Loucy (cell line): ENCODE measurements at regions not wholly inside any gene's neighbourhood (a gene's known extent, or its start where the extent isn't known, plus 50 kb on each side); places are given as distances from the start of the nearest gene placed in this dataset.

Source experiments
- H2AFZ ChIP-seq: fragments of 200-600 bp; sonication (generic); 2 replicates; pipeline ENCODE4 v1.6.0; 2016; ENCODE audit warnings: antibody characterized with exemption, mild to moderate bottlenecking, low read length, moderate library complexity
- H3F3A ChIP-seq: fragments of 200-600 bp; 2 replicates; pipeline ENCODE4 v1.6.0; 2016; ENCODE audit warnings: antibody characterized with exemption, low read depth, mild to moderate bottlenecking
- H3K27me3 ChIP-seq: fragments of 200-600 bp; sonication (generic); 2 replicates; pipeline ENCODE4 v1.6.1; 2014; ENCODE audit warnings: low read length, mild to moderate bottlenecking; ENCODE audit not compliant: insufficient read depth, poor library complexity, severe bottlenecking
- H3K36me3 ChIP-seq: fragments of 200-600 bp; sonication (generic); 2 replicates; pipeline ENCODE4 v1.6.1; 2016; ENCODE audit warnings: low read length; ENCODE audit not compliant: insufficient read depth
- H3K4me1 ChIP-seq: fragments of 200-600 bp; sonication (generic); 2 replicates; pipeline ENCODE4 v1.5.1; 2014; ENCODE audit warnings: low read length, mild to moderate bottlenecking; ENCODE audit not compliant: insufficient read depth, poor library complexity, severe bottlenecking
- H3K4me2 ChIP-seq: fragments of 200-600 bp; sonication (generic); 2 replicates; pipeline ENCODE4 v1.6.0; 2014; ENCODE audit warnings: antibody characterized with exemption, low read length, low read depth, mild to moderate bottlenecking; ENCODE audit not compliant: poor library complexity, severe bottlenecking
- H3K4me3 ChIP-seq: fragments of 200-600 bp; sonication (generic); 2 replicates; pipeline ENCODE4 v1.5.1; 2014; ENCODE audit warnings: low read length, mild to moderate bottlenecking, mixed read lengths; ENCODE audit not compliant: poor library complexity, severe bottlenecking
- H3K79me2 ChIP-seq: fragments of 200-600 bp; sonication (generic); 2 replicates; pipeline ENCODE4 v1.6.1; 2014; ENCODE audit warnings: low read length; ENCODE audit not compliant: insufficient read depth
- H3K9ac ChIP-seq: fragments of 200-600 bp; sonication (generic); 2 replicates; pipeline ENCODE4 v1.6.0; 2014; ENCODE audit warnings: mild to moderate bottlenecking, low read depth, low read length, moderate library complexity; ENCODE audit not compliant: poor library complexity, severe bottlenecking
- H3K9me2 ChIP-seq: fragments of 200-600 bp; sonication (generic); replicated peaks from 2 replicates; pipeline ENCODE4 v1.6.1; 2016; ENCODE audit warnings: low read depth, low read length, mixed read lengths
- H3K9me3 ChIP-seq: fragments of 200-600 bp; sonication (generic); 2 replicates; pipeline ENCODE4 v1.6.1; 2014; ENCODE audit warnings: mild to moderate bottlenecking, antibody characterized with exemption, low read length, low read depth; ENCODE audit not compliant: insufficient read depth
- H4K20me1 ChIP-seq: fragments of 200-600 bp; sonication (generic); 2 replicates; pipeline ENCODE4 v1.6.0; 2014; ENCODE audit warnings: antibody characterized with exemption, low read length, mild to moderate bottlenecking; ENCODE audit not compliant: insufficient read depth, poor library complexity, severe bottlenecking
- EZH2phosphoT487 ChIP-seq: fragments of 200-600 bp; IDR thresholded peaks from 2 replicates; pipeline ENCODE4 v1.6.1; 2018; ENCODE audit warnings: antibody characterized with exemption, mild to moderate bottlenecking, moderate library complexity, borderline replicate concordance
- TF ChIP-seq, protein P1 (sequence below): fragments of 200-600 bp; sonication (generic); conservative IDR thresholded peaks from 2 replicates; pipeline ENCODE4 v1.5.1; 2014; ENCODE audit warnings: mild to moderate bottlenecking, antibody characterized with exemption, low read length

- H2AFZ ChIP-seq: no peak overlapping the region
- no peaks in the 10 kb centered on the region for H3K36me3 ChIP-seq
- no peaks in the 10 kb centered on the region for H3K4me1 ChIP-seq
- no peaks in the 10 kb centered on the region for H3K79me2 ChIP-seq
- no peak overlapping the region for H3K9ac ChIP-seq
- H4K20me1 ChIP-seq: no peaks in the 10 kb centered on the region
- H3K4me2 ChIP-seq: no peak overlapping the region
- H3F3A ChIP-seq: no peaks in the 10 kb centered on the region
- TF ChIP-seq, protein P1, sequence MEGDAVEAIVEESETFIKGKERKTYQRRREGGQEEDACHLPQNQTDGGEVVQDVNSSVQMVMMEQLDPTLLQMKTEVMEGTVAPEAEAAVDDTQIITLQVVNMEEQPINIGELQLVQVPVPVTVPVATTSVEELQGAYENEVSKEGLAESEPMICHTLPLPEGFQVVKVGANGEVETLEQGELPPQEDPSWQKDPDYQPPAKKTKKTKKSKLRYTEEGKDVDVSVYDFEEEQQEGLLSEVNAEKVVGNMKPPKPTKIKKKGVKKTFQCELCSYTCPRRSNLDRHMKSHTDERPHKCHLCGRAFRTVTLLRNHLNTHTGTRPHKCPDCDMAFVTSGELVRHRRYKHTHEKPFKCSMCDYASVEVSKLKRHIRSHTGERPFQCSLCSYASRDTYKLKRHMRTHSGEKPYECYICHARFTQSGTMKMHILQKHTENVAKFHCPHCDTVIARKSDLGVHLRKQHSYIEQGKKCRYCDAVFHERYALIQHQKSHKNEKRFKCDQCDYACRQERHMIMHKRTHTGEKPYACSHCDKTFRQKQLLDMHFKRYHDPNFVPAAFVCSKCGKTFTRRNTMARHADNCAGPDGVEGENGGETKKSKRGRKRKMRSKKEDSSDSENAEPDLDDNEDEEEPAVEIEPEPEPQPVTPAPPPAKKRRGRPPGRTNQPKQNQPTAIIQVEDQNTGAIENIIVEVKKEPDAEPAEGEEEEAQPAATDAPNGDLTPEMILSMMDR: no peak
- no peak for TF ChIP-seq EZH2phosphoT487
- H3K4me3 ChIP-seq: no peak overlapping the region
- H3K27me3 ChIP-seq: no peaks in the 10 kb centered on the region
- H3K9me2 ChIP-seq: no peaks in the 10 kb centered on the region
- H3K9me3 ChIP-seq: no peaks in the 10 kb centered on the region; the same call in 1 of the 2 replicates
Observed at GRCh38 chr6:140020207-140020791, 645.9 kb upstream of the CITED2 start.

DNA sequence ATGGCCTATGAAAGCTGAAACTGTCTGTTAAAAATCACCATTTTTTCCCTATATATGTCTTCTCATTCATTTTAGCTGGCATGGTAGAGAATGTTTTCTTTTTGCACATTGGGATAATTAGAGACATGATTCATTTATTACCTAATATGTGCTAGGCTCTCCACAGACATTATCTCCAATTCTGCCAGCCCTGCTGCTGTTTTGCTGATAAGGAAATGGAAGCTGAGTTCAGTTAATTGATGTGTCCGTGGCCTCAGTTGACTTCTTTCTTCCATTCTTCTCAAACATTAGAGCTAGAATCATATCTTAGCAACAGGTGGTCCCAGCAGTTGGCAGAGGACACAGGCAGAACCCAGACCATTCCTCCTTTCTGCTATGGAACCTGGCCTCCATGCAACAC, 644.1 kb upstream of the CITED2 start:
- no peak overlapping the region for H3K9ac ChIP-seq
- H3K4me1 ChIP-seq: no peaks in the 10 kb centered on the region
- no peaks in the 10 kb centered on the region for H3K79me2 ChIP-seq
- H4K20me1 ChIP-seq: no peaks in the 10 kb centered on the region
- no peaks in the 10 kb centered on the region for H3F3A ChIP-seq
- no peak overlapping the region for H2AFZ ChIP-seq
- no peak overlapping the region for H3K4me2 ChIP-seq
- no peak overlapping the region for H3K4me3 ChIP-seq
- no peaks in the 10 kb centered on the region for H3K27me3 ChIP-seq
- TF ChIP-seq EZH2phosphoT487: no peak
- TF ChIP-seq, protein P1: no peak
- H3K36me3 ChIP-seq: no peaks in the 10 kb centered on the region
- no peaks in the 10 kb centered on the region for H3K9me2 ChIP-seq
- H3K9me3 ChIP-seq: no peaks in the 10 kb centered on the region; the same call in 1 of the 2 replicates

GRCh38 chr6:140017470-140017869, 643.0 kb upstream of the CITED2 start:
- no peaks in the 10 kb centered on the region for H3K79me2 ChIP-seq
- no peak overlapping the region for H3K4me2 ChIP-seq
- H3K9ac ChIP-seq: no peak overlapping the region
- no peaks in the 10 kb centered on the region for H3K9me2 ChIP-seq
- H3K4me3 ChIP-seq: no peak overlapping the region
- no peaks in the 10 kb centered on the region for H4K20me1 ChIP-seq
- TF ChIP-seq, protein P1: no peak
- no peaks in the 10 kb centered on the region; the same call in 1 of the 2 replicates for H3K9me3 ChIP-seq
- no peaks in the 10 kb centered on the region for H3K4me1 ChIP-seq
- H3K36me3 ChIP-seq: no peaks in the 10 kb centered on the region
- H3F3A ChIP-seq: no peaks in the 10 kb centered on the region
- no peak overlapping the region for H2AFZ ChIP-seq
- no peaks in the 10 kb centered on the region for H3K27me3 ChIP-seq
